Endothelial cell (in vitro differentiated cells): ENCODE measurements at regions not wholly inside any gene's neighbourhood (a gene's known extent, or its start where the extent isn't known, plus 50 kb on each side); places are given as distances from the start of the nearest gene placed in this dataset.

Experiments used
- DNase-seq: peaks from one replicate; pipeline ENCODE4 v3.0.0; 2021; ENCODE audit warnings: low spot score
- H3K27ac Mint-ChIP-seq: one replicate; pipeline ENCODE4 v1.8.0; 2021; ENCODE audit warnings: mixed read lengths, inconsistent platforms; ENCODE audit not compliant: unreplicated experiment
- H3K27me3 Mint-ChIP-seq: one replicate; pipeline ENCODE4 v1.8.0; 2021; ENCODE audit warnings: mild to moderate bottlenecking, moderate library complexity, mixed read lengths, inconsistent platforms; ENCODE audit not compliant: unreplicated experiment
- H3K36me3 Mint-ChIP-seq: one replicate; pipeline ENCODE4 v1.8.0; 2021; ENCODE audit warnings: mild to moderate bottlenecking, low read depth, mixed read lengths, inconsistent platforms; ENCODE audit not compliant: unreplicated experiment
- H3K4me1 Mint-ChIP-seq: one replicate; pipeline ENCODE4 v1.8.0; 2021; ENCODE audit warnings: mild to moderate bottlenecking, mixed read lengths, inconsistent platforms; ENCODE audit not compliant: unreplicated experiment
- H3K4me3 Mint-ChIP-seq: one replicate; pipeline ENCODE4 v1.8.0; 2021; ENCODE audit warnings: mild to moderate bottlenecking, mixed read lengths, inconsistent platforms; ENCODE audit not compliant: unreplicated experiment
- H3K9me3 Mint-ChIP-seq: one replicate; pipeline ENCODE4 v1.8.0; 2021; ENCODE audit warnings: mixed read lengths, inconsistent platforms; ENCODE audit not compliant: unreplicated experiment
- TF ChIP-seq, protein P1 (sequence below): fragments of 200-600 bp; sonication (generic); IDR thresholded peaks from one replicate; pipeline ENCODE4 v1.5.0; 2021; ENCODE audit warnings: antibody characterized with exemption; ENCODE audit not compliant: unreplicated experiment

DNA sequence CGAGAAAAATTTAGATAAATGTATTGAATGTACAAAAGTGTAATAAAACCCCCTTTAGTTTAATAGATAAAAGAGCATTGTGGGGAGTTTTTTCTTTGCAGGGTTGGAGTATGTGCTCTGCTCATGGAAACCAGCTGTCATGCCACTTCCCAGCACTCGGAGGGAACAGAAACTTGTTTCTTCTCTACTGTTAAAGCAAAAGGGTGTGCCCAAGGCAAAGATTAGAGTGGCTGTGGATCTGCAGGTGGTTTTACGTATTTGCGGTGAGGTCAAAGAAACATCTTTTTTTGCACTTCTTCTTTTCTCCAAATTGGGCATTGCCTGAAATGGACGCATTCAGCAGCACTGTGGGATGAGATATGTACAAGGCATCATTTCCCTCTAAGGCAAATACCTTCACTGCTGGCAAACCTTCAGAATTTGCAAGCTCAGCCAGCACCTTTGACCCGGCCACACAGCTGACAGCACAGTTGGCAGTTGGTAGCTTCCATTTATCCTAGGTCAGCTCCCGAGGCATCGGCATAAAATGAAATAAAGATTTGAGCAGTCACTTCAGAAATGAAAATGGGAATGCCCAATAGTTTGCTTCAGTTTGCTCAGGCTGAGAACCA lies 178.4 kb upstream of the EYA4 start:
- DNase-seq = no peak
- TF ChIP-seq, protein P1, sequence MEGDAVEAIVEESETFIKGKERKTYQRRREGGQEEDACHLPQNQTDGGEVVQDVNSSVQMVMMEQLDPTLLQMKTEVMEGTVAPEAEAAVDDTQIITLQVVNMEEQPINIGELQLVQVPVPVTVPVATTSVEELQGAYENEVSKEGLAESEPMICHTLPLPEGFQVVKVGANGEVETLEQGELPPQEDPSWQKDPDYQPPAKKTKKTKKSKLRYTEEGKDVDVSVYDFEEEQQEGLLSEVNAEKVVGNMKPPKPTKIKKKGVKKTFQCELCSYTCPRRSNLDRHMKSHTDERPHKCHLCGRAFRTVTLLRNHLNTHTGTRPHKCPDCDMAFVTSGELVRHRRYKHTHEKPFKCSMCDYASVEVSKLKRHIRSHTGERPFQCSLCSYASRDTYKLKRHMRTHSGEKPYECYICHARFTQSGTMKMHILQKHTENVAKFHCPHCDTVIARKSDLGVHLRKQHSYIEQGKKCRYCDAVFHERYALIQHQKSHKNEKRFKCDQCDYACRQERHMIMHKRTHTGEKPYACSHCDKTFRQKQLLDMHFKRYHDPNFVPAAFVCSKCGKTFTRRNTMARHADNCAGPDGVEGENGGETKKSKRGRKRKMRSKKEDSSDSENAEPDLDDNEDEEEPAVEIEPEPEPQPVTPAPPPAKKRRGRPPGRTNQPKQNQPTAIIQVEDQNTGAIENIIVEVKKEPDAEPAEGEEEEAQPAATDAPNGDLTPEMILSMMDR = no peak
- Mint-ChIP-seq H3K27me3 (no peaks in the 10 kb centered on the region), H3K4me3 (no peak overlapping the region), H3K4me1 (no peaks in the 10 kb centered on the region), H3K9me3 (no peaks in the 10 kb centered on the region), H3K36me3 (no peaks in the 10 kb centered on the region), H3K27ac (no peak overlapping the region)

DNA sequence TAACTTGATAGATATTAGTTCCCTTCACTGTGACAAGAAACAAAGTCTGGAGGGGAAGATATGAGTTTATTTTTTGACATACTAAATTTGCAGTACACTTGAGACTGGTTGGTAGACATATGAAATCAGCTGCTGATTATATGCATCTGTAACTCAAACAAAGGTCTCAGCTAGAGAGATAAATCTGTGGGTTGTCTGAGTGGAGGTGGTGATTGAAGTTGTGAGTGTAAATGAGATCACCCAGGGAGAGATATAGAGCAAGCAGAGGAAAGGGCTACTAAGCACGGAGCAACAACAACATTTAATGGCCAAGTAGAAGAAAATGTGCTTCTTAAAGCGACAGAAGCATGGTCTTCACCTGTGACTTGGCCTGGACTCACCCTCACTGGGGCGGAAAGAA lies 173.2 kb upstream of the EYA4 start:
- no peaks in the 10 kb centered on the region for H3K9me3 Mint-ChIP-seq
- no peak overlapping the region for H3K27ac Mint-ChIP-seq
- DNase-seq = no peak
- TF ChIP-seq, protein P1 = no peak
- no peak overlapping the region for H3K4me3 Mint-ChIP-seq
- H3K4me1 Mint-ChIP-seq = no peaks in the 10 kb centered on the region
- no peaks in the 10 kb centered on the region for H3K27me3 Mint-ChIP-seq
- no peaks in the 10 kb centered on the region for H3K36me3 Mint-ChIP-seq

DNA sequence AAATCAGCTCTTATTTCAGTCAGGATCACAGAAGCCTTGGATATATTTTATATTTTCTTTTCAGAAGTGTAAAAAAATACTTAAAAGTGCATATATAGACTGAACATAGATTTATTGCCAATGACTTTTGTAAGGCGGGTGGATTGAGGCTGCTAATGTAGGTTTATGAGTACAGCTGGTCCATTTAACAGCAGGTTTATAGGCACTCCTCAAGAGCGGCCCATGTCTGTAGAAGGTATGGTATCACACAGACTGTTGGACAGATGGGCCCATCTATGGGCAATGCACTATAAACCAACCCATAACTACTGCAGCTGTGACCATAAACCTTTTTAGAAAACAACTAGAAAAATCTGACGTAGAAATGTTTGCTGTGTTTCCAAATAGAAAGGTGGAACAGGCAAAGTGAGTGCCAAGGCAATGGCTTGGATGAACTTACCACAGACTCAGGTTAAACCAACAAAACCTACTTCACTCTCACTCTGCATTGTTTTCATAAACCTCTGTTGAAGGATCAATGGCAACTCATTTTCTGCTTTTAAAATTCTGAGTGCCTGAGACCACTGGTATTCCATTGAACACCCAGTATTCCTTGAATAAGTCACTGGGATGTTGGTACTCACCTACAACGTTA lies 170.6 kb upstream of the EYA4 start:
- Mint-ChIP-seq H3K9me3 (no peaks in the 10 kb centered on the region), H3K4me1 (no peaks in the 10 kb centered on the region), H3K36me3 (no peaks in the 10 kb centered on the region), H3K27me3 (peaks cover 2% of the 10 kb centered on the region), H3K4me3 (no peak overlapping the region), H3K27ac (no peak overlapping the region)
- TF ChIP-seq, protein P1 = no peak
- DNase-seq = no peak

DNA sequence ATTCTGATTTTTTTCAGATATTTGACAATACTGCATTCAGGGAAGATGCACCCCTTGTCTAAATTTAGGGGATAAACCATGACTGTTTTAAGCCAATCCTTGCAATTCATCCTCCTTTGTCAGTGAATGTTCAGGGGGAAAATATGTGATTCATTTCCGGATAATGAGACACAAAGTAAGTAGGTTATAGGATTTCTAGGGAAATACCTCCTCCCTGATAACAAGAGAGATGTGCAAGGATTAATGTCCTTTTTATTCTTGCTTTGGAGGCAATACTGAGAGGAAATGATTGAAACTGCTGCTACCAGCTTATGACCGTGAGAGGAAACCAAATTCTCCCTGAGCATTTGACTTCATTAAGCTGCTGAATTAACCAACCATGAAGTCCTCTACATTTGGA lies 161.3 kb upstream of the EYA4 start:
- no peak for DNase-seq
- Mint-ChIP-seq H3K27ac (no peak overlapping the region), H3K9me3 (no peaks in the 10 kb centered on the region), H3K4me3 (no peak overlapping the region), H3K4me1 (no peaks in the 10 kb centered on the region), H3K27me3 (no peaks in the 10 kb centered on the region), H3K36me3 (no peaks in the 10 kb centered on the region)
- TF ChIP-seq, protein P1 = no peak

DNA sequence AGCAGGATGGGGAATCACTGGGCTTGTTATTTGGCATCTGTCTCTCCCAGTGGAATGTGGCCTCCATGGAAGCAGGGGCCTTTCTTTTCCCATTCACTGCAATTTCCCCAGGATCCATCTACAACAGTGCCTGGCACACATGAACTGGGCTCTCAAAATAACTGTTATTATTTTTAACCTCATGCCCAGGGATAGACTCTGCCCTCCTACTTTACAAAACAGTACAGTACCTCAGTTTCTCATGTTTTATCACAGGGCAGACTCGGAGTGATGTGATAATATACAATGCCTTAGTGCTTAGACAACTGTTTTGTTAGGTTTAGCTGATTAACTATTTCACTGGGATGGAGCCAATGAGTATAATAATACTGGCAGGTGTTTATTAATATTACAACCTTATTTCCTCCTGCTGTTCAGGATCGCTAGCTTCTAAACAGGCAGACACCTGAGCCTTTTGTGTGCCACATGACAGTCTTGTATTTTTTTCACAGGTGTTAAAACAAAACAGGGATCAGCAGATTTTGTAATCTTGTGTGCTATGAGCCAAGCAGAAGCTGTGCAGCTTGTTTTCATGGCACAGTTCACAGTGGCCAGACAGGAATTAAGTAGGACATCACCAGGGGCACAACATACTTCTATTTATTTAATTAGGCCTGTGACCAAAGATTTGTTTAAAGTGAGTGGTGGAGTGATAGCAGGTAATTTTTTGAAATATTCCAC lies 157.7 kb upstream of the EYA4 start:
- Mint-ChIP-seq H3K27ac (no peak overlapping the region), H3K27me3 (no peaks in the 10 kb centered on the region), H3K4me3 (no peak overlapping the region), H3K9me3 (no peaks in the 10 kb centered on the region), H3K4me1 (no peaks in the 10 kb centered on the region), H3K36me3 (no peaks in the 10 kb centered on the region)
- DNase-seq = no peak
- TF ChIP-seq, protein P1 = no peak
